Right kidney (tissue), 1 donor: ENCODE measurements at regions not wholly inside any gene's neighbourhood (a gene's known extent, or its start where the extent isn't known, plus 50 kb on each side); places are given as distances from the start of the nearest gene placed in this dataset.
"Not testable (repeated sequence)": the region's sequence is repeated elsewhere in the genome, so short reads cannot be mapped to it uniquely, and the experiment has no call there.

Source experiments
- DNase-seq: peaks from one replicate; pipeline ENCODE4 v3.0.0-alpha.2; 2016

GRCh38 chr2:167843657-167844056, 403.7 kb downstream of the STK39 start:
- no peak for DNase-seq

- no peak for DNase-seq
Observed at GRCh38 chr2:167843217-167843616, 404.2 kb downstream of the STK39 start.

DNA sequence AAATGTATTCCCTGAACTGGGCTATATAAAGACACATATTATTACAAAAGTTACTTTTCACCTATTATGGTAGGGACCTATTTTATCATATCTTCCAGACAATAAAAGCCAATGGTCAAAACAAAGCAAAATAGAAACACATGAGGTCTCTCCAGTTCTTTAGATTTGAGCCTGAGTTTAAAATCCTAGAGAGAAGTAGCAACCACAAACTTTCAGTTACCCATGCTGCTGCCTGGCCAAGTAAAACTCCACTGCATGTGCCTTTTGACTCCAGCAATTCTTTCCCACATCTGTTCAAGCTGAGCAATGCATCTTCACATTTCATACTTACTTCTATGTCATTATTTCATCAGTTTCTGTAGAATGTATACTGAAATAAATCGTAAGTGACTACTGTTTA, 405.3 kb downstream of the STK39 start:
- DNase-seq = no peak

- DNase-seq = not testable (repeated sequence)
Observed at GRCh38 chr2:167835290-167835689, 412.1 kb downstream of the STK39 start.

- DNase-seq = no peak
Observed at GRCh38 chr2:167834707-167835106, 412.7 kb downstream of the STK39 start.

DNA sequence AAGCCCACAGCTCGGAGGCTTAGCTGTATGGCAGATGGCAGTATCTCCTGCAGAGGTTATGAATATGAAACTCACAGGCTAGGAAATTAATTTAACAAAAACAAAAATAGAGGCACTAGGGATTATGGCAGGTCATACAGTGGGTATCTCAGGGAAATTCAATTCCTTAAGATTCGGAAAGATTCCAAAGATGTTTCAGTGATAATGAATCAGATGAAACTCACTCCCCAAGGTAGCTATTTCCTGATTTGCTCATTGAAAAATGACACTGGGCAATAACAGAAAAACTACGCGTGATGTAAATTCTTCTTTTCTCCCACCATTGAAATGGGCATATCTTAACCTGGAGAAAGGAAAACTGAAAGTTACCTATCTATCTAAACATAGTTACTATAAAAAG, 414.1 kb downstream of the STK39 start:
- DNase-seq = no peak

DNA sequence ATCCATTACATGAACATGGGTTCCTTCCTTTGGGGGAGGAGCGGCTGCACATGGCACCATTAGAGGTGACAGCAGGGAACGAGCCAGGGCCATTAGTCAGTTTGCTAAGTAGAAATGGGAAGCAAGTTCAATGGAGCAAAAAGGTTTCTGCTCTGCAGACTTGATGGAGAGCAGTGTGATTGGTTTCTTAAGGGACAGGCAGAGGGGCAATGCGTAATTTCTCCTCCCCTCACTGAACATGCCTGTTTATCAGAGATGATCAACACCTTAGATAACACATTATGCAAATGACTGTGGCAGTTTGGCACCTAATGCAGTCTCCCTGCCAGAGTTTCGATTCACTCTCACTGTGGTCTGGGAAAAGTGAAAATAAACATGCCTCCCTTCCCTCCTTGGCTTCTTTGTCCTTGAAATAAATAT, 414.5 kb downstream of the STK39 start:
- no peak for DNase-seq

GRCh38 chr2:167827352-167828097, 419.9 kb downstream of the STK39 start:
- DNase-seq = no peak

DNA sequence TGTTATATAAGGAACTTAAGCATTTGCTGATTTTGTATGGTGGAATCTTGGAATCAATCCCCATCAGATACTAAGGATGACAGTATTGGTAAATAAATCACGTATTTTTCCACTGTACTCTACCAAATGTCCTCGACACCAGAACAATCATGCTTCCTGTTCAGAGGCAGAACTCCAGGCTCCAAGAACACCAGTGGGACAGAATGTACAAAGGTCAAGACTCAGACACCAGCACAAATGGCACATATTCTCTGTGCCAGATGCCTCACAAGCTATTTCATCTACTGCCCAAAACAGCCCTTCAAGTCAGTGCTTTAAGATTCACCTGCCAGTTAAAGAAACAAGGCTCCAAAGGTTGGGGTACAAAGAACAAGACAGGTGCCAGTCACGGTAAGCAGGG, 420.5 kb downstream of the STK39 start:
- no peak for DNase-seq

- DNase-seq = no peak
Observed at GRCh38 chr2:167825664-167826063, 421.7 kb downstream of the STK39 start.

DNA sequence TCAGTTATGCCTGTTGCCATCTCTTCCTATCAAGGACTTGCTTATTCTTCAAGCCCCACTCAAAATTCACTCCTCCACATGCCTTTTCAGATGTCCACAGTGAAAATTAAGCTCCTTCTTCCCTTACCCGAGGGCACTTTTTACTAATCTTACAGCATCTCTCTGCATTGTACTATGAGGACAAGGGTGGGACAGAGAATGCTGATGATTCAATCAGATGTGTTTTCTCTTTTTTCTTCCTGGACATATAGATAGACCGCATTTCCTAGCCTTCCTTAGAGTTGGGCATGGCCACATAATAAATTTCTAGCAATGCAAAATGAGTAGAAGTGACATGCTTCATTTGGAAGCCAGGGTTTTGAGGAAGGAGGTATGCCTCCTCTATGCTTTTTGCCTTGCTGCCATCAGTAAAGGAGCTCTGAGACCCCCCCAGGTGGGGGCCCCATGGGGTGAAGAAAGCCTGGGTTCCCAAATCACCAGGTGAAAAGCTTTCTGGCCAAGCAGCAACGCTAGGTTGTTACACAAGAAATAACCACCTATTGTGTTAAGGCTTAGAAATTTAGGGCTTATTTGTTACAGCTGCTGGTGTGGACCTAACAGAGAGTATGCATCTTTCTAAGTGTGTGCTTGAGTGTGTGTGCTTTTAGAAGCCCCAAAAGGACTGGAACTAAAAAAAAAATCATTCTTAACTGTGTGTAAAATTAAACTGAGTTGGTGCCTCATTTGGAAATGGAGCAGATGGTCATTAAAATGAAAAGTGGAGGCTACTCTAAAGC, 424.5 kb downstream of the STK39 start:
- DNase-seq = no peak

- no peak for DNase-seq
Observed at GRCh38 chr2:167820488-167820887, 426.9 kb downstream of the STK39 start.

DNA sequence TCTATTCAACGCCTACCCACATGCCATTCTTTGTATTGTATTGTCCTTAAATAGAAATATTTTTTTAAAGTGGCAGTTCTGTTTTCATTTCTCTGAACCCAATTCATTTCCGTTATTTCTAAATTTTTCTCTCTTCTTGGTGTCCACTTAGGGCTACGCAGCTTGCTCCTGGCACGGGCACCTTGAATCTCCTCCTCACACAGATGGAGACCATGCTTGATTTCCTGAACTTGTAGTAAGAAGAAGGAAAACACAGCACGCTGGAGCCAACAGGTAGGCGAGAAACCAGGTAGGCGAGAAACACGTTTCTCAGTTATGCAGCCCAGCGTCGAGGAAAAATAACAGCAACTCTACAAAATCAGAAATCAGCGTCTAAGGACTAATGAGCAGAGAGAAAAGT, 428.9 kb downstream of the STK39 start:
- DNase-seq = no peak

- no peak for DNase-seq
Observed at GRCh38 chr2:167817908-167818307, 429.5 kb downstream of the STK39 start.

- no peak for DNase-seq
Observed at GRCh38 chr2:167817422-167817821, 430.0 kb downstream of the STK39 start.

GRCh38 chr2:167816874-167817290, 430.5 kb downstream of the STK39 start:
- DNase-seq = no peak

DNA sequence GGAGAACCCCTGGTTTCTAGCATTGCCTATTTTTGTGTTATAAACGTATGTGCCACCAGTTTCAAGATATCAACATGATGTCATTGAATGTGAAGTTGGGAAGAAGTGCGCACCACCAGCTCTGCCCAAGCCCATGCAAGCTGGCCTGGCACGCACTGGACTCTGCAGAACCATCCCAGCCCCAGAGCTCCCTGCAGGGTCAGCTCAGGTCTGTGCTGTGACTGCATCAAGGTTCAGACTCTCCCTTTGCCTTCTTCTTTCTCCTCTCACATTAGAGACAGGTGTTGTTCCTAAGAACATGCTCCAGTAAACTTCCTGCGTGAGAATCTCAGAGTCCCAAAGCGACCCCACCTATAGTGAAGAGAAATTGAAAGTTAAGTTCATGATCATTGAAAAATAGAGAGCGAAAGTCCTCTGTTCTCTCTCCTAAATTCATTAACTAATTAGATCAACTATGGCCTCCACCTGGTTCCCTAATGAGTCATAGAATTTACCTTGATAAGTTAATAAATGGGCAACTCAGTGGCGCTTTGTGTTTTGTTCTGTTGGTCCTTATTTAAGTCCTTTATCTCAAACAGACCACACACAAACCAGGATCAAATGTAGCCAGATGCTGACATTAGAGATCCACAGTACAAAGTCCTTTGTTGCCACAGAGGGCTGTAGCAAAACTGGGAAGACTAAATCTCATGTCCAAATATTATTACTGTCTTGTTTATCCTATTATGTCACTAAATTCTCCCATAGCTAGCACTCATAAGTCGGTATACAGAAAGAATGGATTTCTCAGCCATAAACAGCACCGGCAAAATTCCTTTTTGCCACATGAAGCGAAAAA, 432.3 kb downstream of the STK39 start:
- no peak for DNase-seq

DNA sequence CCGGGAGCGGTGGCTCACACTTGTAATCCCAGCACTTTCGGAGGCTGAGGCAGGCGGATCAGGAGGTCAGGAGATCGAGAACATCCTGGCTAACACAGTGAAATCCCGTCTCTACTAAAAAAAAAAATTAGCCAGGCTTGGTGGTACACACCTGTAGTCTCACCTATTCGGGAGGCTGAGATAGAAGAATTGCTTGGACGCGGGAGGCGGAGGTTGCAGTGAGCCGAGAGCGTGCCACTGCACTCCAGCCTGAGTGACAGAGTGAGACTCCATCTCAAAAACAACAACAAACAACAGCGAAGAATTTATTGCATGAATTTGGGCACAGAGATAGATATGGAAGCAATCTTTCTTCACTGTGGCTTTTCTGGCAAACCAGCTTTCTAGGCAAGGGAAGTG, 432.9 kb downstream of the STK39 start:
- not testable (repeated sequence) for DNase-seq

DNA sequence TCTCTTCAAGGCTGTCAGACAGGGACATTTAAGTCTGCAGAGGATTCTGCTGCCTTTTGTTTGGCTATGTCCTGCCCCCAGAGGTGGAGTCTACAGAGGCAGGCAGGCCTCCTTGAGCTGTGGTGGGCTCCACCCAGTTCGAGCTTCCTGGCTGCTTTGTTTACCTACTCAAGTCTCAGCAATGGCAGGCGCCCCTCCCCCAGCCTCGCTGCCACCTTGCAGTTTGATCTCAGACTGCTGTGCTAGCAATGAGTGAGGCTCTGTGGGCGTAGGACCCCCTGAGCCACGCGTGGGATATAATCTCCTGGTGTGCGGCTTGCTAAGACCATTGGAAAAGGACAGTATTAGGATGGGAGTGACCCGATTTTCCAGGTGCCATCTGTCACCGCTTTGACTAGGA, 437.6 kb downstream of the STK39 start:
- not testable (repeated sequence) for DNase-seq

DNA sequence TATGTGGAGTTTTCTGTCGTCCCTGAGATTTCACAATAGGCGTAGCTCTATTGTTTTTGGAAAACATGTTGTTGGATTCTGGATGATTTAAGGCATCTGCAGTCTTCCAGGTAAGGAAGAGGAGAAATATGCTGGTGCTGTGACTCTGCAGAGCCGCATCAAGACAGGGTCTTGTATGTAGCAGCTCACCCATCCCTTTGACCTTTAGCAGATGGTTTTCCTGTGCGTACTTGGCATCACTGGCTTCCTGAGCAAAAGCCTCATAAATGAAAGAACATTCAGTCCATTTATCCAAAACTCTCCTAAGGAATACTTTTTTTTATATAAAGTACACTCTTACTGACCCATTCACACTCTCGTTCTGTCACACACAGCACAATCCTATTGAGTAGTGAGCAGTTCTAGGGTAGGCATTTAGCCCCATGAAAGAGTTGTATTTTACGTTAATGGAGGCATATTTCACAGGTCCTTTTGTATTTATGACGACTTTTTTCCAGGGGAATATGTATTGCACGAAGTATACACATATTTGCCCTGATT, 443.9 kb downstream of the STK39 start:
- no peak for DNase-seq

DNA sequence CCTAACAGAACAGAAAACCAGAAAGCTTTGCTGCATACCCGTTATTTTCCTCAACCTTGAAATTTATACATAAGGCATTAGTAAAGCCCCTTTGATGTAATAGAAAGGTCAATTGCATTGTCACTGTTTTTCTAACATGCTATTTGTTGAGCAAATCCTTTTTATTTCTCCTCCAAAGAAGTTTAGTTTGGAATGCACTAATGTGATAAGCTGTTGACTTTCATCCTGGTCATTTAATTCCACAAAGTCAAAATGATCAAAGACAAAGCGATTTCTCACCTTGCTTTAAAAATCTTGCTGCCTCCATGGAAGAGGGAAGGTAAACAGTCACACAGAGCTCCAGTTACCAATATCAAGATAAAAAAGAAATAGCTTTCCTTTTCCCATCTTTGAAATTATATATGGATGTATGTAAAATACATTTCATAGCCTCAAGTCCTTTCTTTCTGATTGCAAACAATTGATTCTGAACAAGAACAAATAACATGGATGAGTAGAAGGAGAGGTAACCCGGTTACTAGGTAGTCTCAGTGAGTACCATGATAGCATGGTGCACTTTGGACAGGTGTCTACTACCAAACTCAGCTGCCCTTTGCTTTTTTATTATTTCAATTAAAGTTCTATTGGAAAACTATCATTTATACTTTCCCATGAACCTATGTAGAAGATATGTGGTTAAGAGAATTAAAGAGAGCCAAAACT, 452.7 kb downstream of the STK39 start:
- DNase-seq = no peak

- no peak for DNase-seq
Observed at GRCh38 chr2:167793725-167794124, 453.7 kb downstream of the STK39 start.
